Vagina (tissue), 2 donors: ENCODE measurements at regions not wholly inside any gene's neighbourhood (a gene's known extent, or its start where the extent isn't known, plus 50 kb on each side); places are given as distances from the start of the nearest gene placed in this dataset.

ENCODE experiments used
- CTCF ChIP-seq, 3 experiments: fragments of 450-650 bp in 2 of 3; fragments of 200-600 bp in 1 of 3; sonication (generic) in 1 of 3; IDR thresholded peaks; one replicate each; pipeline ENCODE4 v1.5.1; 2017 to 2019; ENCODE audit warnings: antibody characterized with exemption in 3 of 3, mild to moderate bottlenecking in 2 of 3, moderate library complexity in 2 of 3
- POLR2A ChIP-seq, 2 donors: fragments of 450-650 bp; IDR thresholded peaks; one replicate each; pipeline ENCODE4 v1.6.1; 2017; ENCODE audit warnings: antibody characterized with exemption in 2 of 2, mild to moderate bottlenecking in 2 of 2, moderate library complexity in 2 of 2
- POLR2AphosphoS5 ChIP-seq, 2 donors: sonication (generic); formaldehyde crosslinking; IDR thresholded peaks; one replicate each; pipeline ENCODE4 v1.9.0; 2017; ENCODE audit warnings: antibody characterized with exemption in 2 of 2, mild to moderate bottlenecking in 2 of 2, low read depth in 1 of 2; ENCODE audit not compliant: insufficient read depth in 1 of 2

DNA sequence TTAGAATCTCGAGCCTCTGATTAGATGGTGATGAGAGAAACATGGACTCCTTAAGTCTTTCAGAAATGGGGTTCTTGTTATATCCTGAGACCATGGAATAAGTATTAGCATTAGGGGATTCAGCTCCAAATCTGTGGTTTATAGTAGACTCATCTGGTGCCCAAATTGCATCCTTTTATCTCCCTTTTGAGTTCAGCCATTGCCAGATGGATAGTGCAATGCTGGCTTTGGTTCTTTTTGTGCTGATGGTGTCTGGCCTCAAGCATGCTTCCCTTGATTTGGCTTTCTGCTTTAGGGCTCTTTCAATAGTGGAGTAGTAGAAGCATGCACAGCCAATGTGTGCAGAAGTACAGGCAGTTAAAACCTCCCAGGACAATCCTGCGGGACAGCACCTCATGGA lies 306.4 kb downstream of the TSN start:
- no peak for TF ChIP-seq CTCF (IDR thresholded peaks at IDR 0.05)
- no peak for TF ChIP-seq POLR2A (IDR thresholded peaks at IDR 0.05)
- no peak for TF ChIP-seq POLR2AphosphoS5 (IDR thresholded peaks at IDR 0.05; ENCODE audit: insufficient read depth in 1 of 2, low read depth in 1 of 2)
